ENCODE measurements at regions not wholly inside any gene's neighbourhood (a gene's known extent, or its start where the extent isn't known, plus 50 kb on each side); places are given as distances from the start of the nearest gene placed in this dataset.

DNA sequence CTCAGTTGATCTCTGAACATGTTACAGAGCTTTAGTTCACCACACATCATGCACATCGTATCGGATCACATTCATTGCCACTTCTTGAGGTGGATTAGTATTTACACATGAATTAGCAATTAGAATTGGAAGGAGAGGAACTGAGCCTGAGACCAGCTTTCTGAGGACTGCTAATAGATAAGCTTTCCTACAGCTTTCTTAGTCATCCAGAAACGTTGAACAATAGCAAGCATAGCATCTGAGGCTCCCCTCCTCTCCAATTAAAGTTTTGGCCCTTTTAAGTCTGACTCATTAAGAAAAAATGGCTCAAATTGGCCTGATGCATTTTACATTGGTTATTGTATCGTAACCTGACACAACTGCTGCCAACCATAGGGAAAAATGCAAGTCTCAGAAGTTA lies 1130.4 kb downstream of the CDH8 start:
- no peak for TF ChIP-seq ETV6 (IDR thresholded peaks at IDR 0.05; ENCODE audit: borderline replicate concordance in 1 of 2, low read depth in 2 of 2, low read length in 1 of 2)
- no peak for TF ChIP-seq ETV6 (CRISPR knock-in tag; IDR thresholded peaks at IDR 0.05; ENCODE audit: borderline replicate concordance)
- no peak for TF ChIP-seq NBN (IDR thresholded peaks at IDR 0.05; ENCODE audit: low read depth)
- no peak for TF ChIP-seq ZBTB26 (CRISPR knock-in tag; IDR thresholded peaks at IDR 0.05)
- no peak for TF ChIP-seq E2F4 (CRISPR knock-in tag; IDR thresholded peaks at IDR 0.05; ENCODE audit: low read depth)
- TF ChIP-seq, protein P1, sequence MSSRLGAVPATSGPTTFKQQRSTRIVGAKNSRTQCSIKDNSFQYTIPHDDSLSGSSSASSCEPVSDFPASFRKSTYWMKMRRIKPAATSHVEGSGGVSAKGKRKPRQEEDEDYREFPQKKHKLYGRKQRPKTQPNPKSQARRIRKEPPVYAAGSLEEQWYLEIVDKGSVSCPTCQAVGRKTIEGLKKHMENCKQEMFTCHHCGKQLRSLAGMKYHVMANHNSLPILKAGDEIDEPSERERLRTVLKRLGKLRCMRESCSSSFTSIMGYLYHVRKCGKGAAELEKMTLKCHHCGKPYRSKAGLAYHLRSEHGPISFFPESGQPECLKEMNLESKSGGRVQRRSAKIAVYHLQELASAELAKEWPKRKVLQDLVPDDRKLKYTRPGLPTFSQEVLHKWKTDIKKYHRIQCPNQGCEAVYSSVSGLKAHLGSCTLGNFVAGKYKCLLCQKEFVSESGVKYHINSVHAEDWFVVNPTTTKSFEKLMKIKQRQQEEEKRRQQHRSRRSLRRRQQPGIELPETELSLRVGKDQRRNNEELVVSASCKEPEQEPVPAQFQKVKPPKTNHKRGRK (tag; IDR thresholded peaks at IDR 0.05), result no peak
- TF ChIP-seq KLF6 (CRISPR knock-in tag; IDR thresholded peaks at IDR 0.05; ENCODE audit: borderline replicate concordance), result no peak
- TF ChIP-seq XRCC3 (IDR thresholded peaks at IDR 0.05), result no peak
